Fibroblast of lung (primary cell): ENCODE measurements at regions not wholly inside any gene's neighbourhood (a gene's known extent, or its start where the extent isn't known, plus 50 kb on each side); places are given as distances from the start of the nearest gene placed in this dataset.
"Not testable (repeated sequence)": the region's sequence is repeated elsewhere in the genome, so short reads cannot be mapped to it uniquely, and the experiment has no call there.

Experiments
- EZH2 ChIP-seq: IDR thresholded peaks from 2 replicates; pipeline ENCODE4 v1.5.1; 2012; ENCODE audit warnings: low read length, control low read depth, mild to moderate bottlenecking; ENCODE audit errors: missing control alignments
- TF ChIP-seq, protein P1 (sequence below), 2 donors: IDR thresholded peaks in 1 of 2; conservative IDR thresholded peaks in 1 of 2; 1 replicate in 1 of 2; 2 replicates in 1 of 2; pipeline ENCODE4 v1.5.1; 2011 to 2012; ENCODE audit warnings: low read length in 2 of 2, control low read depth in 1 of 2, inconsistent platforms in 1 of 2, low read depth in 1 of 2, mild to moderate bottlenecking in 1 of 2

GRCh38 chr7:112949682-112950081, 136.9 kb downstream of the GPR85 start:
- TF ChIP-seq, protein P1, sequence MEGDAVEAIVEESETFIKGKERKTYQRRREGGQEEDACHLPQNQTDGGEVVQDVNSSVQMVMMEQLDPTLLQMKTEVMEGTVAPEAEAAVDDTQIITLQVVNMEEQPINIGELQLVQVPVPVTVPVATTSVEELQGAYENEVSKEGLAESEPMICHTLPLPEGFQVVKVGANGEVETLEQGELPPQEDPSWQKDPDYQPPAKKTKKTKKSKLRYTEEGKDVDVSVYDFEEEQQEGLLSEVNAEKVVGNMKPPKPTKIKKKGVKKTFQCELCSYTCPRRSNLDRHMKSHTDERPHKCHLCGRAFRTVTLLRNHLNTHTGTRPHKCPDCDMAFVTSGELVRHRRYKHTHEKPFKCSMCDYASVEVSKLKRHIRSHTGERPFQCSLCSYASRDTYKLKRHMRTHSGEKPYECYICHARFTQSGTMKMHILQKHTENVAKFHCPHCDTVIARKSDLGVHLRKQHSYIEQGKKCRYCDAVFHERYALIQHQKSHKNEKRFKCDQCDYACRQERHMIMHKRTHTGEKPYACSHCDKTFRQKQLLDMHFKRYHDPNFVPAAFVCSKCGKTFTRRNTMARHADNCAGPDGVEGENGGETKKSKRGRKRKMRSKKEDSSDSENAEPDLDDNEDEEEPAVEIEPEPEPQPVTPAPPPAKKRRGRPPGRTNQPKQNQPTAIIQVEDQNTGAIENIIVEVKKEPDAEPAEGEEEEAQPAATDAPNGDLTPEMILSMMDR (conservative IDR thresholded peaks at IDR 0.05 in 1 of 2, IDR thresholded peaks at IDR 0.05 in 1 of 2; ENCODE audit: low read depth in 1 of 2, low read length in 2 of 2), result not testable (repeated sequence)
- TF ChIP-seq EZH2, result not testable (repeated sequence)
